Iris pigment epithelial cell (primary cell): ENCODE measurements at regions not wholly inside any gene's neighbourhood (a gene's known extent, or its start where the extent isn't known, plus 50 kb on each side); places are given as distances from the start of the nearest gene placed in this dataset.

ENCODE experiments used
- DNase-seq: peaks from one replicate; pipeline ENCODE4 v3.0.0-alpha.2; 2011; ENCODE audit warnings: low read depth

DNA sequence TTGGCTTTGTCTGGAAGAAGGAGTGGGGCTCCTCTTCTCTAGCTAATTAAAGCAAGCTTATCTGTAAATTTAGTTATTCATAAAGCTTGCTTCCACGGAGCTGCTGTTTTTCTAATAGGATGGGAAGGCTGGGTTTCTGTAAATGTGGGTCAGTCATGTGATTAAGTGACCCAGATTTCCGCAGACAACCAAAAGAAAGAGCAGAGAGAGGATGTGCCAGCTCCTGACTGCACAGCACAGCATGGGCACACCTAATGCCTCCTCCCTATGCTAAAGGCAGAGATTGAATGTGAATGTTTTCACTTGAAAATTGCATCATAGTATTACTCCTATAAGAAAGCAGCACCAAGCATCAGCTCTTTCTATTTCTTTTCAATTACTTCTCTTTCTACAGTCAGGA is 160.2 kb downstream of the FAT3 start:
- DNase-seq: no peak

DNA sequence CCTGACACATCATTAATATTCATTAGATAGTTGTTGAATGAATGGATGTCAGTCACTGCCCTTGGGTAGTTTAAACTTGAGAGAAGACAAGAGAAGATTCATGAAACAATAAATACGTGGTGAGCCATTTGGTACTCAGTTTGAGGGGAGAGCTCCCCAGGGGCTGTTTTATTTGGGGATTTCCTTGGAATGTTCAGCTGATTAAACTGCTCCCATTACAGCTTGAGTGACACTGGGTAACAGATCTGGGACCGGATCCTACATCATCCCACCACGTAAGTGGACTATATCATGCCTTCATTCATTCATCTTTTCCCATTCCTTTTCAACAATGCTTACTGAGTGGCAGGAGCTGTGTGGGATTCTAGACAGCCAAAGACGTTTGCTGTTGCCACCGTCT is 162.0 kb downstream of the FAT3 start:
- DNase-seq: no peak

DNA sequence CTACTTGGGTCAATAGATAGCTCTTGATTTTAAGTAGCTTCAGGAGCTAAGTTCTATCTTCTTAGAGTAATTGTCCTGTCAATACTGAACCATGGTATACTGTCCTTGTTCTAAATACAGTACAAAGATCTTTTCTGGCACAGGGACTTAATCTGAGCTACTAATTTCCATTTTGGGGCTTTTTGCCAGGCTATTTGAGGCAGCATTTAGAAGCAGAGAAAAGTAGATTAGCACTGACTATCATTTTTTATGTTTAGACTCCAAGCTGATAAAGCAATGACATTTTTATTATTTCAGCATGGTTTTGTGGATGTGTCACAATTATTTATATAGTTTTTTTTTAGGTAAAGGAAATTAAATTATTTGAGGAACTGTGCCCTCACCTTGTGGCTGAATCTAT is 163.2 kb downstream of the FAT3 start:
- no peak for DNase-seq

DNA sequence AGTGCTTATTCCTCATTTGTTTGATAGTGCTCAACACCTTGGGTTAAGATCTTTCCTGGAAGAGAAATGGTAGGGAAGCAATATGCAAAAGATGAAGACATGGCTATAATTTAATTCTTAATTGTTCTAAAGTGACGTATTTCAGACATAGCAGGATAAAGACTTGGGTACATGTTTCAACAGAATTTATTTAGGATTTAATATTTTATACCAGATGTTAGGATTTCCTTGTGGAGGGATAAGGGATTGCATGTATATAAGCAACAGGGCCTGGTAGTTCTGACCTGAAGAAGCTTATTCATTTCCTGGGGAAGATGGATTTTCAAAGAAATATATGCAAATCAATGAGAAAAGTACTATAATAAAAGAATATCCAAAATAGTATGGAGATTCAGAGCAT is 163.8 kb downstream of the FAT3 start:
- no peak for DNase-seq

DNA sequence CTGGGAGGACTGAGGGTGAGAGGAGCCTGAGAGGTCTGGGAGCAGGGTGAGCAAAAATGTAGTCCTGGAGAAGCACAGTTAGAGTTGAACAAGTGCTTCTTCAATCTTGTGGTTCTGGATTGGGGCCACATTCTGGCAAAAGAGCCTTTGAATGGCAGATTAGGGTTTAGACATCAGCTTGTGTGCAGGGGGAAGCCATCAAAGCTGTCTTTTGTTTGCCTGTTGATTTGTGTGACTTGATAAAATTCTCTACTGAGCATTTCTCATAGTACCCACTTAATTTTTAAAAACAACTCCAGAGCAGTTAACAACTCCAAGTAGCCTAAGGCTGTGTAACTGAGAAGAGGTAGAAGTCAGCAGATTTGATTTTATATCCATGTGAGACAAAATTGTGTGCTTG is 166.2 kb downstream of the FAT3 start:
- DNase-seq: no peak

DNA sequence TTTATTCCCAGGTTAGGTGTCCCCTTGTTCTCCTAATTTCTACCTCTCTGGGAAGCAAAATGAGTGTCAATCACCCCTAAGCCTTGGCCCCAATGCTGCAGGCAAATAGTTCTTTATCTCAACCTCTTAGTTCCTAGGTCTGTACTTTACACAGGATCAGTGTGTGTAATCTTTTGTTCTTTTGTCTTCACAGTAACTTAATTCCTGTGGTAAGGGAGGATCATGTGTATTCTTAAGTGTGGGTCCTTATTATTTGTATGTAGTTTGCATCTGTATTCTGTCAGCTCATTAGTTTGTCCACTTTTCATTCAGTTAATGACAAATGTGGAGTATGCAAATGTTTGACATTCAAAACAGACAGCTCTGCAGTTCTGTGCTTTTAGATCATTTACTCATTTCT is 166.7 kb downstream of the FAT3 start:
- DNase-seq: no peak

DNA sequence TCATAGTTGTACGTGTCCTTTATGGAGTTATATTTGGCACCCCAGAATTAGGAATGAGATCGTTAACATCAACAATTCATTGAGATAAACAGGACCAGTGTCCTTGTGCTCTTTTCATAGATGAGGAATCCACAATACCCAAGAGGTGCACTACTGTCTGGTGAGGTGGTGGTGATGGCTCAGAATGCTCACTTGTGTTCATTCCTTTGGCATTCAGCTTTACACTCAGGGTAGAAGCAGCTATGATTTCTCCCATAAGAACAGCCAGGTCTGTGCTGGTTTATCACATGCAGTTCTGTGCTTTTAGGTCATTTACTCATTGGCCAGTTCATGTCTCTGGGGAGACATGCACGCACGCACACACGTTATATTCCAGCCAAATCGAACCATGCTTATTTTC is 167.2 kb downstream of the FAT3 start:
- no peak for DNase-seq

DNA sequence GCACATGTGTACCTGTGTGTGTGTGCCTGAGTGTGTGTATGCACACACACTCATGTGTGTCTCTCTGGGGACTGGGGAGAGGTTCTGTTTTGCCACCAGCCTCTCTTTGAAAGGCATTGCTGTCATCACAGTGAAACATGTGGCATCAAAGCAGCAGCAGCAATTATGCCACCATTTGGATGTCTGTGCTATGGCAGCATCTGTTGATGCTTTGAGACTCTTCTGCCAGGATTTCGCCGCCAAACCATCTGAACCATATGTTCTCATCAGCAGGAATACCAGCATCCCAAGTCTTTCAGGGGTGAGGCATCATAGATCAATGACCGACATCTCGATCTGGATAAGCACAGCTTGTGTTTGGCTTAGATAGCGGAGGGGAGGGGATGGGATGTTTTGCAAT is 168.6 kb downstream of the FAT3 start:
- DNase-seq: no peak

DNA sequence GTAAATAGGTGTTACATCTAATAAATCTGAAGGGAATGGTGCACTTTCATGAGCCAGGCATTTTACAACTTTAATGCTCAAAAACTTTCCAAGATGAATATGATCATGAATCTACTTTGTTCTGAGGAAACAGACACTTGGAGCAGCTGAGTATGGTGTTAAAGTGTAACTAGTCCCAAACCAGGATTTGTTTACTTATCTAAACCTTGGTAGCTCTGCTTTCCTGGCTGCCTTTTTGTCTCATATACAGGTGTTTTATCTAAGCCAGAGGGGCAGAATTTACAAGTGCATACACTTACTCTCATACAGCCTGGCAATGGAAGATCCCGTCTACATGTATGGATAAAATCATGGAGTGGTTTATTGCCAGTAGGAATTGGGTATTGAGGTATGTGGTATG is 171.5 kb downstream of the FAT3 start:
- no peak for DNase-seq

DNA sequence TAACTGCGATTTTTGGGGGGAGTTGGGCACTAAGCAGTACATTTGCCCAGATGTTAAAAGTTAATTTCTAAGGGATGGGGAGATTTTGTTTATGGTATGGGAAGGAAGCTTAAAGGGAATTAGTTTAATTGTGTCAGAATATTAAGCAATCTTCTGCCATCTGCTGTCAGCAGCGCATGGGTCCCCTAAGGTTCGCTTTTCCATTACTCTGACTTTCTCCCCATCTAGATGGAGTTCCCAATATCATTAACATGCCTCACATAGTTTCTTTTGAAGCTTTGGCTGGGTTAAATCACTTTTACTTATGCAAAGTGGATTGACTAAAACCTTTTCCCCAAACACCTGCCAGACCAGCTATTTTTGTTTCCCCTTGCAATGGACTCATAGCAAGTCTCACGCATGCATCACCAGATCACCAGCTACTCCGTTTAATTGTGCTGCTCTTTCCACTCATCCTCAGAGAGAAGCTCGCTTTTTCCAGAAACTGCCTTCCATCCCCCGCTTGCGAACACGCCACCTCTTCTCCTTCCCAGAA is 172.7 kb downstream of the FAT3 start:
- DNase-seq: no peak

DNA sequence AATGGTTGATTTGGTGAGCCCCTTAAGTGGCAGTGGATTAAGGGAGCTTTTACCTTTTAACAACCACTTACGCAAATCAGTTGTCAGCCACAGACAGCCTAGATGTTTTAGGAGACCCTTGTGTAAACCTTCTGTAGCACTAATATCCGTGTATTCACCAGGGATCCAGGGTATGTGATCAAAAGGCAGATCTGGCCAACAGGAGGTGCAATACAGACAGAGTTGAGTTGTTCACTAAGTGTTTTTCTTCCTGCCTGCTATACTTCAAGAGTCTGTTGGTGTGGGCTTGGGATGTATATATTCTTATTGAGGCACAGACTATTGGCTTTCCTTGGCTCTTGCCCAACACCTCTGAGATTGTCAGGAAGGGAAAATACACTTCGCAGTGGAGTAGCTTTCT is 175.1 kb downstream of the FAT3 start:
- no peak for DNase-seq

DNA sequence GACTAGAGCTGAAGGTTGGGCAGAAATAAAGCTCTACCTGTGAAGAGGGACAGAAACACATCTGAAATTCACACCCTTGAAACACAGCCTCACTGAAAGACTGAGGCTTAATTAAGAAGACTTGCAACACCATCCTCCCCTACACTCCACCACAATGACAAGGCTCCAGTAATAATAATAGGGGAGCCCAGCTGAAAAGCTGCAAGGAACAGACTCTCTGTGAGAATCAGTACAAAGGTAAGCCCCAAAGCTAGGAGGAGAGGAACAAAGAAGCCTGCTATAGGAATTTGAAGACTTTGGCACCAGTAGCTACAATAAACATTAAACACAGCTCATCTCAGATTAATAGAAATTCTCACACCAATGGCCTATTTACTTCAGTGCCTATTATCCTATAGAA is 176.9 kb downstream of the FAT3 start:
- DNase-seq: no peak

DNA sequence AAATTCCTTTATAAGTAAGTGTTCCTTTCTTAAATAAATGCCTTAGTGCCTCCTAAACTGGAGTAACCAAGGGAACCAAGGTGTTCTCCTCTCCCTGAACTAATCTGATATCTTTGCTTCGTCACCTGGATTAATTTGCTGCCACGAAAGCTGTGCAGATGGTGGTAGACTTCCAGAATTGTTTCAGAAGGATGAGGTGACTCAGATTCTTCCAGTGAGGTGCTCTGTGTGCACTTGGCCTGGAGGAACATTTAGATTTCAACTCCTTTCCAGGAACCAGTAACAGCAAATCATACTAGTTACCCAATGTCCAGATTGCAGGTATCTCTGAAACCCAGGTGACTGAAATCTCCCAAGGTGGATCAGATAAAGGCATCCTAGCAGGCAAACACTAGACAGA is 181.9 kb downstream of the FAT3 start:
- DNase-seq: no peak

DNA sequence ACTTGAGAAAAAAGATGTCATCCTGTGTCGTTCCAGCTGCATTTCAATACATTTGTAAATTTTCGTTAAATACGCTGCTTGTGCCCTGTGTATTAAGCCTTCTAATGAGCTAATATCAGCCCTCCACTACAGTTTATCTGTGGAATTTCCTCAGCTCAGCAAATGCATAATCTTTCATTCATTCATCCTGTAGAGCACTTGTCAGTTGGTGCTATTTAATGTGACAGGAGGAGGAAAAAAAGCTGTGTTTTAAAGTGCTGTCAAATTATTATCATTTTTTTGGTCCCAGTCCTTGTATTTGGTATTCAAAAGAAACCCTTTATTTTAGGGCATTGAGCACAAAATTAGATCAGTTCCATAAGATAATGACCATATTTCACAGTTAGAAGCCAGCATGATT is 184.7 kb downstream of the FAT3 start:
- no peak for DNase-seq

DNA sequence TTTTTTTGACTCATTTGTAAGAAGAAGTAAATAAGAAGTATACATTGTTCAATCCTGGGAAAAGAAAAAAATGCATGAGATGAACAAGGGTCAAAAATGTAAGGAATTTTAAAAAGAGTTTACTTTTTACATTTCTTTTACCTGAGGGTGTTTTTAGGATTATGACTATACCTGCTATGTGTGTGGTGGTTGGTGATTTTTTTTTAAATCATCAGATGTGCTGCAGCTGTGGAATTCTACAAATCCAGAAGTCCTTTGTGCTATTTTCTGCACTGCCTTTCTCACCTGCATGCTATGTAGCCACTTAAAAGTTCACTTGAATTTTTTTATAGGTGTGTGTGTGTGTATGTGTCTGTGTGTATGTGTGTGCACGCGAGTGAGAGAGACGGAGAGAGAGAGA is 185.3 kb downstream of the FAT3 start:
- no peak for DNase-seq

DNA sequence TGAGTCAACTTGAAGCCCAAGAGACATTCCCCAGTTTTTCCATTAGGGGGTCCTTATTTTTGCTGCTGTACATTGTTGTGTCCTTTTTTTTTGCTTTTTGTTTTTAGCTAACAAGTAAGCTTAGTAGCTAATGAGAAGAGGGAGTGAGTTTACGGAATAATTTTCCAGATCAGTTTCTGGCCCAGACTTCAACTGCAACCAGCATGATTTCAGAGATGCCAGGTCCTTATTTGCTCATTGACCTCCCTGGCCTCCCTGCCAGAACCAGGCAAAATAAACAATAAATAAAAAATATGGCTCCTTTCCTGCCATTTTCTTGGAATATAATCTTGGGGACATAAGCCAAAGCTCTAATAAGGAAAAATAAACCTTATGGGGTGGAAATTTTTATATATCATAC is 185.9 kb downstream of the FAT3 start:
- DNase-seq: no peak

DNA sequence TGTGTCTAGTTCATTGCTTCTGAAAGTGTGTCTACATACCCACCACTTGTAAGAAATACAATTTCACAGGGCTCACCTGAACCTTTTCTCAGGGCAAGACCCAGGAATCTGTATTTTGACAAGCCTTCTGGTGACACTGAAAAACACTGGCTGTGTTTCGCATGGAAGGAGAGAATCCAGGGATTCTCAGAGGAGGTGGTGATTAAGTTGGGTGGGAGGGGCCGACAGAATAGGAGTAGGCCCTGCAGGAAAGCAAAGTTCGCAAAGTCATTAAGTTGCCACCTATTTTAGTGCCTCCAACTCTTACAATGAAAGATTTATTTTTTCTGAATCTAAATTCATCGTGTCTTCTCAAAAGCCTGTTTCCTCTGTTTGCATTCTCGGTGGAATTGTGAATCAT is 186.8 kb downstream of the FAT3 start:
- no peak for DNase-seq

DNA sequence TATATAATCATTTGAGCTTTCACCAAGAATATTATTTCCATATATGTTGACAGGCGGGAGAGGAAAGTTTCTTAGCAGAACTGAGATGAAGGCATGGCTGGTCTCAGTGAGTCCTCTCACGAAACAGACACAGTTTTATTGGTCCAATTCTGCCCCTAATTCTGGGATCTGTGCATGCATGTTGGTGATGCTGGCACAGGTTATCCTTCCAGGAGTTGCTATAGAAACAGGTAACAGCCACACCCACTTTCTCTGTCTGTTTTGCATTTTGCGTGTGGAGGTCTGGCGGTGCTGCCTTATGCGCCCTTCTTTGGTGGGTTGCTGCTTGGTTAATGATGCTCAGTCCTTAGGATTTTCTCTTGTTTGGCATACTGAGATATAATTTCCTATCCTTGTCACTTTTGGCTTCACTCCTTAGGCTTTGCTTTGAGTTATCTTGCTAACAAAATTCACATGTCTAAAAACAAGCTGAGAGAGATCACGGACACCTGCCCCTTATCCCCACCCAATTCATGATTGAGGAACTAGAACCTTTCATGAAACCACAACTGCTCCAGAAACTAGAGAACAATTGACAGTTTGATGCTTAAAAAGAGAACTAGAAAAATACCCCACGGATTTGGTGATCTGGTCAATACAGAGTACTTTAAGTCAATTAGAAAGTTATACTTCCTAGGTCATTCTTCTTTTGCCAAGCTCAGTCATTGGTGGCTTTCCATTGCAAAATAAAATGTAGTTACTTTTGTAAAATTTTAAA is 189.3 kb downstream of the FAT3 start:
- no peak for DNase-seq

DNA sequence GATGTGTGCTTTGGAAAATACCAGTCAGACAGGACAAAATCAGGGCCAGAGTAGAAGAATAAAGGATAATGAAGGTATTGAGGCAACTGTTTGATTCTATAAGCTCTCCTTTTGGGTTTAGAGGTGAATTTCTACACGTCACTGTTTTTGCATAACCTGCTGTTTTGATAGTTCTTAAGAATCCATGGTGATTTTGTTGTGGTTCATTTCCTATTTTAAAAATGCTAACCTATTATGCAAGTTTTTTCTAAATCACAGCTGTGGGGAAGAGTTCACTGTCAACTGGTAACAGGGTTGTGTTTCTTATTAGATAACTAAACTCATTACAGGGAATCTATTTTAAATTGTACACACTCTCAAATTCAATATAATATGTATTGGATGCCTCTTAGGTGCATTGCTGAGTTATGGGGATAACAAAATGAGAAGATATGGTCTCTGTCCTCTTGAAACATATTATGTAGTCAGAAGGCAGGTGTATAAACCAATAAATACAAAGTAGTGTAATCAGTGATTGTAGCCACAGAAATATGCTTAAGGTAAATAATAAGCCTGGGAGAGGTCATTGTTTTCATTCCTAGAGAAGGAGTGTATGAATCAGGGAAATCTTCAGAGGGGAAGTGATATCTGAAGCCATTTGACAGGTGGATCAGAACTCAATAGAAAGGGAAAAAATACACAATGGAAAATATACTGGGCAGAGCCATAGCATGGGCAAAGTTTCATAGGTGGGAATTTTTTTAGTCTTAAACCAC is 192.5 kb downstream of the FAT3 start:
- DNase-seq: no peak

DNA sequence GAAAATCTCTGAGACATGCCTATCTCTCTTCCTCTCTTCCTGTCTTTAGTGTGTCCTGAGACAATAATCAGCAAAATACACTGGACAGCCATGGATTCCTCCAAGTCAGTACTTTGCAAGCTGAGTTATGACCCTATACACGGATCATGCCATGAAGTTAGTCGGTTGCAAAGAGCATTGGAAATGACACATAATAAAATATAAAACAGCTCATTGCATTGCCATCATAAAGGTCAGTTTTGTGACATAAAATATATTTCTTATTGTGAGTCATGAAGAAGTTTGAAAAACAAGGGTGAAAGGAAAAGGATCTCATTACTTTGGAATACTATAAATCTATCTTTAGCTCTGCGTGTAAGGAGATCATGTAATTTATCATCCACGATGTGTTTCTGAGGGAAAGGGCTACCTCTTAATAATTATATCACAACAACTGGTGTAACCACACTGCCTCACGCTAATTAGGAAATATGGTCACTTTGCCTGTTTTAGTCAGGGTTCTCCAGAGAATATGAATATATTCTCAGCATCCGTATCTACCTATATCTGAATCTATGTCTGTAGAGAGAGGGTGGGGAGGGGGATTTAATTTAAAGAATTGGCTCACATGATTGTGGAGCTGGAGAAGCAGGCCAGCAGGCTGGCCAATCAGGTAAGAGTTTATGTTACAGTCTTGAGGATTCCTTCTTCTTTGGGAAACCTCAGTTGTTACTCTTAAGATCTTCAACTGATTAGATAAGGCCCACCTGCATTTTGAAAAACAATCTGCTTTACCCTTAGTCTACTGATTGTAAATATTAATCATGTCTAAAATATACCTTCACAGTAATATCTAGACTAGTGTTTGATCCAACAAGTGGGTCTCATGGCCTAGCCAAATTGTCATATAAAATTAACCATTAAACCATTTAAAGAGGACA is 198.8 kb downstream of the FAT3 start:
- DNase-seq: no peak

DNA sequence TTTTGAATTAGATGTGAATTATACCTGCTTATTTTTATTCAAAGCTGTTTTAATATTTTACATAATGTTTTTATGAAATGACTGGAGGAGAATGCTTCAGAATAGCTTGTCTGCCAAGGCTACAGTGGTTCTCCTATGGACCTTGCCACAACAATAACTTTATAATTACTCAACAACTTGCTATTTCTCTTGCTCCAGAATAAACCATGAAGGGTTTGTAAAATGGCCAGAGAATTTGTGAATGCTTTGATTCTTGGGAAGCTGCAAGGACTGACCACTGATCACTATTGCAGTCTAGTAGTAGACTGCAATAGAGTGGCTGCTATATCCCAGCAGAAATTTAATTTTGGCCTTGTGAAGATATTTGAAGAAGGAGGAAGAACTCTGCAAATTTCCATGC is 199.7 kb downstream of the FAT3 start:
- DNase-seq: no peak

DNA sequence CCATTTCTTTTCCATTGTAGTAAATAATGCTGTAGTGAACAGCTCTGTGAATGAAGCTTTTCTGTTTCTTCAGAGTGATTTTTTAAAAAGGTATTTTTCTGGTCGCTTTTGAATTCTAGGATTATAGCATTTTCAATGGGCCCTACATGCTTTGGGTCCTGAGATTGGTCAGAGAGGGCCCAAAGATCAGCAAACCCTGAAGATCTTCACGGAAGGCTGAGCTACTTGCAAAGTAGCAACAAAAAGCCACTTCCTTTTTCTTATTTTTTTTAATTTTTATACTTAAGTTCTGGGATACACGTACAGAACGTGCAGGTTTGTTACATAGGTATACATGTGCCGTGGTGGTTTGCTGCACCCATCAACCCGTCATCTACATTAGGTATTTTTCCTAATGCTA is 200.5 kb downstream of the FAT3 start:
- no peak for DNase-seq

DNA sequence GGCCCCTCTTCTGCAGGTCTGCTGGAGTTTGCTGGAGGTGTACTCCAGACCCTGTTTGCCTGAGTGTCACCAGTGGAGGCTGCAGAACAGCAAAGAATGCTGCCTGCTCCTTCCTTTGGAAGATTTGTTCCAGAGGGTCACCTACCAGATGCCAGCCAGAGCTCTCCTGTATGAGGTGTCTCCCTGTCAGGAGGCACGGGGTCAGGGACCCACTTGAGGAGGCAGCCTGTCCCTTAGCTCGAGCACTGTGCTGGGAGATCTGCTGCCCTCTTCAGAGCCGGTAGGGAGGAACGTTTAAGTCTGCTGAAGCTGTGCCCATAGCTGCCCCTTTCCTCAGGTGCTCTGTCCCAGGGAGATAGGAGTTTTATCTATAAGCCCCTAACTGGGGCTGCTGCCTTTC is 207.9 kb downstream of the FAT3 start:
- DNase-seq: no peak
